ENCODE measurements at regions not wholly inside any gene's neighbourhood (a gene's known extent, or its start where the extent isn't known, plus 50 kb on each side); places are given as distances from the start of the nearest gene placed in this dataset.

GRCh38 chr2:65483763-65484162, 51.4 kb upstream of the SPRED2 start:
- TF ChIP-seq TCF7L2 (IDR thresholded peaks at IDR 0.05; ENCODE audit: borderline replicate concordance, low read depth, low read length) (no peak), CTCF (tag by site-specific recombination; IDR thresholded peaks at IDR 0.05) (no peak), ZNF280C (tag by site-specific recombination; IDR thresholded peaks at IDR 0.05) (no peak), KLF10 (tag by site-specific recombination; IDR thresholded peaks at IDR 0.05) (no peak), ZNF146 (tag by site-specific recombination; IDR thresholded peaks at IDR 0.05) (no peak), ZNF449 (tag by site-specific recombination; IDR thresholded peaks at IDR 0.05) (no peak), SP2 (tag by site-specific recombination; IDR thresholded peaks at IDR 0.05) (no peak), ZNF302 (tag by site-specific recombination; IDR thresholded peaks at IDR 0.05; ENCODE audit: low read depth) (no peak), YY1 (tag by site-specific recombination; IDR thresholded peaks at IDR 0.05) (no peak), ZNF169 (tag by site-specific recombination; IDR thresholded peaks at IDR 0.05) (no peak)
